ENCODE measurements at regions not wholly inside any gene's neighbourhood (a gene's known extent, or its start where the extent isn't known, plus 50 kb on each side); places are given as distances from the start of the nearest gene placed in this dataset.
"Not testable (repeated sequence)": the region's sequence is repeated elsewhere in the genome, so short reads cannot be mapped to it uniquely, and the experiment has no call there.

GRCh38 chr21:32823296-32823695, 51.7 kb upstream of the PAXBP1 start:
- DNase-seq = not testable (repeated sequence)

- no peak for DNase-seq
Measured at GRCh38 chr21:32824950-32825349, 53.4 kb upstream of the PAXBP1 start.

- peak; percentile 44 for DNase-seq
Measured at GRCh38 chr21:32826329-32827167, 55.0 kb upstream of the PAXBP1 start.

- no peak for DNase-seq
Measured at GRCh38 chr21:32828908-32829307, 57.4 kb upstream of the PAXBP1 start.

- no peak for DNase-seq
Measured at GRCh38 chr21:32829504-32829903, 57.9 kb upstream of the PAXBP1 start.

GRCh38 chr21:32831779-32832178, 60.2 kb upstream of the PAXBP1 start:
- not testable (repeated sequence) for DNase-seq

- DNase-seq = no peak
Measured at GRCh38 chr21:32834211-32834915, 62.8 kb upstream of the PAXBP1 start.

- no peak for DNase-seq
Measured at GRCh38 chr21:32834916-32835235, 63.3 kb upstream of the PAXBP1 start.

GRCh38 chr21:32842146-32842545, 70.6 kb upstream of the PAXBP1 start:
- DNase-seq = no peak

- no peak for DNase-seq
Measured at GRCh38 chr21:32843561-32843960, 72.0 kb upstream of the PAXBP1 start.

GRCh38 chr21:32844076-32844475, 72.5 kb upstream of the PAXBP1 start:
- no peak for DNase-seq

GRCh38 chr21:32844653-32845436, 73.3 kb upstream of the PAXBP1 start:
- no peak for DNase-seq

GRCh38 chr21:32858628-32859027, 87.1 kb upstream of the PAXBP1 start:
- DNase-seq = no peak

- no peak for DNase-seq
Measured at GRCh38 chr21:32860399-32860798, 88.8 kb upstream of the PAXBP1 start.

GRCh38 chr21:32861866-32862265, 90.3 kb upstream of the PAXBP1 start:
- no peak for DNase-seq

GRCh38 chr21:32867597-32867996, 96.0 kb upstream of the PAXBP1 start:
- no peak for DNase-seq

- no peak for DNase-seq
Measured at GRCh38 chr21:32868631-32869454, 97.3 kb upstream of the PAXBP1 start.

GRCh38 chr21:32869459-32869858, 97.9 kb upstream of the PAXBP1 start:
- no peak for DNase-seq

GRCh38 chr21:32876426-32876825, 104.9 kb upstream of the PAXBP1 start:
- DNase-seq = no peak

GRCh38 chr21:32877888-32878287, 106.3 kb upstream of the PAXBP1 start:
- not testable (repeated sequence) for DNase-seq

- DNase-seq = no peak
Measured at GRCh38 chr21:32878661-32879060, 107.1 kb upstream of the PAXBP1 start.

- no peak for DNase-seq
Measured at GRCh38 chr21:32881458-32881857, 109.9 kb upstream of the PAXBP1 start.

- DNase-seq = no peak
Measured at GRCh38 chr21:32884062-32884461, 112.5 kb upstream of the PAXBP1 start.
